Gastrocnemius medialis (tissue), 4 donors: ENCODE measurements at regions not wholly inside any gene's neighbourhood (a gene's known extent, or its start where the extent isn't known, plus 50 kb on each side); places are given as distances from the start of the nearest gene placed in this dataset.

Experiments
- ATAC-seq, 2 donors: fragments of 150-250 bp; one replicate each; pipeline ENCODE4 v1.9.1; 2016
- DNase-seq, 2 donors: peaks; one replicate each; pipeline ENCODE4 v3.0.0-alpha.2; 2019
- H3K27ac ChIP-seq, 4 donors: fragments of 200-600 bp; sonication (generic); 1 replicate in 1 of 4; 2 replicates in 3 of 4; pipeline ENCODE4 v1.5.1; 2016 to 2018; ENCODE audit warnings: mild to moderate bottlenecking in 2 of 4, moderate library complexity in 1 of 4
- H3K27me3 ChIP-seq, 3 donors: fragments of 200-600 bp; sonication (generic) in 2 of 3; 1 replicate in 1 of 3; 2 replicates in 2 of 3; pipeline versions ENCODE4 v1.5.1 to v1.6.0; 2016 to 2019; ENCODE audit warnings: mild to moderate bottlenecking in 1 of 3, moderate library complexity in 1 of 3
- H3K36me3 ChIP-seq, 2 donors: fragments of 200-600 bp; sonication (generic) in 1 of 2; one replicate each; pipeline ENCODE4 v1.5.1; 2017 to 2018
- H3K4me1 ChIP-seq, 2 donors: fragments of 200-600 bp; sonication (generic) in 1 of 2; one replicate each; pipeline ENCODE4 v1.5.1; 2016 to 2017; ENCODE audit warnings: mild to moderate bottlenecking in 2 of 2
- H3K4me3 ChIP-seq, 4 donors: fragments of 200-600 bp; sonication (generic) in 3 of 4; 1 replicate in 1 of 4; 2 replicates in 3 of 4; pipeline ENCODE4 v1.5.1; 2016 to 2019; ENCODE audit warnings: mild to moderate bottlenecking in 2 of 4
- H3K9me3 ChIP-seq, 3 donors: fragments of 200-600 bp; sonication (generic) in 2 of 3; 1 replicate in 1 of 3; 2 replicates in 2 of 3; pipeline ENCODE4 v1.5.1; 2016 to 2019
- POLR2A ChIP-seq, 2 donors: fragments of 450-650 bp; IDR thresholded peaks; one replicate each; pipeline ENCODE4 v1.6.1; 2017; ENCODE audit warnings: antibody characterized with exemption in 2 of 2, mild to moderate bottlenecking in 2 of 2, moderate library complexity in 2 of 2
- in situ Hi-C, 4 donors: fragments of 200-750 bp; cut with MboI; loops; one replicate each; pipeline versions ENCODE4 v1.15.0 to v1.8.0; 2017; ENCODE audit warnings: low sequenced_read_pairs in 4 of 4
- intact Hi-C: fragments of 100-400 bp; cut with DNase I; formaldehyde crosslinking; loops from one replicate; pipeline ENCODE4 v1.15.1; 2023; ENCODE audit warnings: low total_unique reads
- TF ChIP-seq, protein P1 (sequence below), 5 experiments: fragments of 450-650 bp in 3 of 5; fragments of 200-600 bp in 2 of 5; sonication (generic) in 2 of 5; IDR thresholded peaks in 4 of 5; conservative IDR thresholded peaks in 1 of 5; 1 replicate in 4 of 5; 2 replicates in 1 of 5; pipeline ENCODE4 v1.5.1; 2016 to 2019; ENCODE audit warnings: antibody characterized with exemption in 5 of 5, mild to moderate bottlenecking in 3 of 5, moderate library complexity in 3 of 5

- TF ChIP-seq, protein P1, sequence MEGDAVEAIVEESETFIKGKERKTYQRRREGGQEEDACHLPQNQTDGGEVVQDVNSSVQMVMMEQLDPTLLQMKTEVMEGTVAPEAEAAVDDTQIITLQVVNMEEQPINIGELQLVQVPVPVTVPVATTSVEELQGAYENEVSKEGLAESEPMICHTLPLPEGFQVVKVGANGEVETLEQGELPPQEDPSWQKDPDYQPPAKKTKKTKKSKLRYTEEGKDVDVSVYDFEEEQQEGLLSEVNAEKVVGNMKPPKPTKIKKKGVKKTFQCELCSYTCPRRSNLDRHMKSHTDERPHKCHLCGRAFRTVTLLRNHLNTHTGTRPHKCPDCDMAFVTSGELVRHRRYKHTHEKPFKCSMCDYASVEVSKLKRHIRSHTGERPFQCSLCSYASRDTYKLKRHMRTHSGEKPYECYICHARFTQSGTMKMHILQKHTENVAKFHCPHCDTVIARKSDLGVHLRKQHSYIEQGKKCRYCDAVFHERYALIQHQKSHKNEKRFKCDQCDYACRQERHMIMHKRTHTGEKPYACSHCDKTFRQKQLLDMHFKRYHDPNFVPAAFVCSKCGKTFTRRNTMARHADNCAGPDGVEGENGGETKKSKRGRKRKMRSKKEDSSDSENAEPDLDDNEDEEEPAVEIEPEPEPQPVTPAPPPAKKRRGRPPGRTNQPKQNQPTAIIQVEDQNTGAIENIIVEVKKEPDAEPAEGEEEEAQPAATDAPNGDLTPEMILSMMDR (IDR thresholded peaks at IDR 0.05 in 4 of 5, conservative IDR thresholded peaks at IDR 0.05 in 1 of 5) = no peak
- no peak for TF ChIP-seq POLR2A (IDR thresholded peaks at IDR 0.05)
- no peaks in the 10 kb centered on the region for H3K36me3 ChIP-seq
- in situ Hi-C loops = no loop called here
- ATAC-seq = no peak
- no peak overlapping the region for H3K4me3 ChIP-seq
- H3K27me3 ChIP-seq = no peaks in the 10 kb centered on the region
- H3K27ac ChIP-seq = no peak overlapping the region
- DNase-seq = no peak
- H3K9me3 ChIP-seq = no peaks in the 10 kb centered on the region
- no peaks in the 10 kb centered on the region for H3K4me1 ChIP-seq
- intact Hi-C loops = no loop called here
Observed at GRCh38 chr1:73899311-73899710, 298.7 kb downstream of the LRRIQ3 start.

DNA sequence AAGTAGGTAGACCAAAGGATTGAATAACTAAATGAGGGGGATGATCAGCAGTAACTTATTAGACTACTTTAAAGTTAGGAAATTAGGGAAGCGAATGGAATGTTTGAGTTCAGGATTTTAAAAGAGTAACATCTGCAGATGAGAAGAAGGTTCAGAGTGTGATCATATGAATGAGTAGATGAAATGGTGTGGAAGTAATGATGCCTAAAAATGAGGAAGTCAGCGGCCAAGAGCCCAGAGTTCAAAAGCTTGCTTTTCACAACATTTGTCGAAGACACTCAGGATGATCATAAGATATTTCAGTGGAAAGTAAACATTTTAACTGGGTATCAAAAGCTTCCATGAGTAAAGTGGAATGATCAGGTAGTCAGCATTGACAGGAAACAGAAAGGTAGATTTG is 299.4 kb downstream of the LRRIQ3 start:
- intact Hi-C loops = no loop called here
- no peaks in the 10 kb centered on the region for H3K36me3 ChIP-seq
- ATAC-seq (no peak), DNase-seq (no peak)
- H3K27ac ChIP-seq = no peak overlapping the region
- H3K27me3 ChIP-seq = no peaks in the 10 kb centered on the region
- no peaks in the 10 kb centered on the region for H3K9me3 ChIP-seq
- no peak overlapping the region for H3K4me3 ChIP-seq
- TF ChIP-seq, protein P1 (IDR thresholded peaks at IDR 0.05 in 4 of 5, conservative IDR thresholded peaks at IDR 0.05 in 1 of 5) = no peak
- no peak for TF ChIP-seq POLR2A (IDR thresholded peaks at IDR 0.05)
- no peaks in the 10 kb centered on the region for H3K4me1 ChIP-seq
- in situ Hi-C loops = no loop called here

- Histone ChIP-seq H3K4me3 (no peak overlapping the region), H3K27me3 (no peaks in the 10 kb centered on the region), H3K36me3 (no peaks in the 10 kb centered on the region), H3K27ac (no peak overlapping the region), H3K4me1 (no peaks in the 10 kb centered on the region), H3K9me3 (no peaks in the 10 kb centered on the region)
- TF ChIP-seq, protein P1 (IDR thresholded peaks at IDR 0.05 in 4 of 5, conservative IDR thresholded peaks at IDR 0.05 in 1 of 5) = no peak
- in situ Hi-C loops = no loop called here
- ATAC-seq (no peak), DNase-seq (no peak)
- intact Hi-C loops = no loop called here
Observed at GRCh38 chr1:73887412-73887811, 310.6 kb downstream of the LRRIQ3 start.

DNA sequence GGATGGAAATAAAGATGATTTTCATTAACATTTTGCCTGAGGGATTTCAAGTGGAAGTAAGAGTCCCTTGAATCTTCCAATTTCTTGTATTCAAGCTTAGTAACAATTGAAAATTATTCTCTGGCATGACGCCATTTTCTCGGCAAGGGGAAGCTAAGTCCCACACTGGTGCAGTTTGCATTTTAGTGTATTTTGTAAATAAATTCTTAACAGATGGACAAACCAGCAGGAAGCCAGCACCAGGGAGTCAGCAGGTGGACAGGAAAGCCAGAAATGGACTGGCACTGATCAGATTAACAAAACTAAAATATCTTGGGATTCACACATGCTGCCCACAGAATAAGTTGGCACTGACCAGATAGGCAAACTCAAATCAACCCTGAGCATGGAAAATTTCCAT is 311.3 kb downstream of the LRRIQ3 start:
- in situ Hi-C loops = no loop called here
- ATAC-seq (no peak), DNase-seq (no peak)
- H3K36me3 ChIP-seq = no peaks in the 10 kb centered on the region
- H3K4me1 ChIP-seq = no peaks in the 10 kb centered on the region
- no peak overlapping the region for H3K4me3 ChIP-seq
- TF ChIP-seq, protein P1 (IDR thresholded peaks at IDR 0.05 in 4 of 5, conservative IDR thresholded peaks at IDR 0.05 in 1 of 5) = no peak
- no peak for TF ChIP-seq POLR2A (IDR thresholded peaks at IDR 0.05)
- intact Hi-C loops = no loop called here
- no peak overlapping the region for H3K27ac ChIP-seq
- H3K27me3 ChIP-seq = no peaks in the 10 kb centered on the region
- H3K9me3 ChIP-seq = no peaks in the 10 kb centered on the region

DNA sequence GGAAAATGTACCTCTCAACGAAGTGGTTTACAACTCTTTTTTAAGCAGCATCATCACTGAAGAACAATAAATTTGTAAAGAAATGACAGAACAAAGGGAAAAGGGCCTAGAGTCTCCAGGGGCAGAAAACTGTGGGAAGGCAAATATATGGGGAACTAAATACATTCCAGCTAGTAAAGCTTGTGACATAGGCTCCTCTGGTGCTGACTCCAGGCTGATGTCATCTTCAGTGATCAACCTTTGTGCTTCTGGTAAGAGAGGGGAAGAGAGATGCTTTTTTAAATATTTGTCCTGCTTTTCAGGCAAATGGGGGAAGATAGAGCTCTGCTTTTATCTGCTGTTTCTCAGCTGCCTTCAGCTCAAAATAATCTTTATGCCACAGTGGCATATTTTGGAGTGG is 323.2 kb downstream of the LRRIQ3 start:
- intact Hi-C loops (no loop called here), in situ Hi-C loops (no loop called here)
- H3K36me3 ChIP-seq = no peaks in the 10 kb centered on the region
- TF ChIP-seq POLR2A (IDR thresholded peaks at IDR 0.05) = no peak
- TF ChIP-seq, protein P1 (IDR thresholded peaks at IDR 0.05 in 4 of 5, conservative IDR thresholded peaks at IDR 0.05 in 1 of 5) = no peak
- no peak overlapping the region for H3K27ac ChIP-seq
- DNase-seq = no peak
- no peaks in the 10 kb centered on the region for H3K9me3 ChIP-seq
- H3K4me1 ChIP-seq = no peaks in the 10 kb centered on the region
- no peaks in the 10 kb centered on the region for H3K27me3 ChIP-seq
- H3K4me3 ChIP-seq = no peak overlapping the region
- no peak for ATAC-seq
